Germinal center (tissue), 1 donor: ENCODE measurements at regions not wholly inside any gene's neighbourhood (a gene's known extent, or its start where the extent isn't known, plus 50 kb on each side); places are given as distances from the start of the nearest gene placed in this dataset.
"Not testable (repeated sequence)": the region's sequence is repeated elsewhere in the genome, so short reads cannot be mapped to it uniquely, and the experiment has no call there.

ENCODE experiments used
- DNase-seq: peaks from one replicate; pipeline ENCODE4 v3.0.0; 2012; ENCODE audit warnings: mixed read lengths, low spot score

DNA sequence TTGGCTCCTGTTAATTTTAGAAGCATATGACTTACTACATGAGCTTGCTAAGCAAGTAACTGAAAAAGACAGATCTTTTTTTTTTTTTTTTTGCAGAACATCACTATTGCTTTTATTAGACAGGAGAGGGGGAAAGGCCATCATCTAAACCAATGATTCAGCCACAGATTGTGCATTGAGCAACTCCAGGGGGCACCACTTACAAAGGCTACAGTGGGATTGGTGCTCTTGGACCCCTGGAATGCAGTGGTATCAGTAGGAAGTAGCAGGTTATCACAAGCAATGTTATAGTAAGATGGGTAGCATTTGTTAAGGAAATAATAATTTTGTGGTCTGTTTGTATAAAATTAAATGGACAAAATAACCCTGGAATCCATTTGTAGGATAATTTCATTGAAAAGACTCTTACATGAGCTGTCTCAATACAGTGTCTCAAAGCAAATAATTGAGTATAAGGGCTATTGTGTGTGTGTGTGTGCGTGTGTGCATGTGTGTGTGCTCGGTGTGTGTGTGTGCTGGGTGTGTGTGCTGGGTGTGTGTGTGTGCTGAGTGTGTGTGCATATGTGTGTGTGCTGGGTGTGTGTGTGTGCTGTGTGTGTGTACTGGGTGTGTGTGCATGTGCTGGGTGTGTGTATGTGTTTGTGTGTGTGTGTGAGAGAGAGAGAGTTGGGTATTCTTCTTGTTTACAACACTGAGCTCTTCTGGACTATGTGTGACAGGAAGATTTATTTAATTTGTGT is 296.3 kb downstream of the PCDH7 start:
- DNase-seq = no peak

DNA sequence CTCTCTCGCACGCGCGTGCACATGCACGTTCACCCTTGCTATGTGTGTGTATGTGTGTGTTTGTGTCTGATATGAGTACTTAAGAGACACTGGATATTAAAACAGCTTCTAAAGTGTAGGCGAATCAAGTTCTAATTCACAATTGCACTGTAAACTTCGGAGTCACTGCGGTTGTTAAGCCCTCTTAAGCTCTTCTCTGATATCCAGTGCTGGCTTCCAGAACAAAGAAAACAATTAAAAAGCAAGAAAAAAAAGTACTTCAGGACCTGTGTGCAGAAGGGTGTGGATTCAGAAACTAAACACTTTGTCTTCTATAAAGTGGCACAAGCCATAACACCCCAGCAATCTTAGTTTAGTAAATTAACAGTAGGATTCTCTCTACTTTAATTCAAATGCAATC is 300.2 kb downstream of the PCDH7 start:
- no peak for DNase-seq

DNA sequence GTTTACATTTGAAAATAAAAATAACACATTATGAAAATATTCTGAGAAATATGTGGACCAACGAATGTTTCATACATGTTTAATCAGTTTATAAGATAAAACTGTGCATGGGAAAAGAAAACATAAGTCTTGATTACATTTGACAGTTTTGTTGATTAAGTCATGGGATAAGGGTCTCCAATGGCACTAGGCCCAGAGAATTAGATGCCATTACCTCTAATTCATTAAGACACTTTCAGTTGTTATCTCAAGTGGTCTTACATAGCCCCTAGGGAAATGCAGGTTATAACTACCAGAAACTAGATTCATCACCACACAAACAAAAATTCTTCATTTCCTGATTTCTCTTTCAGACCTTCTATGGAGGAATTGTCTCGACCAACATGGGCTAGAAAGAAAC is 300.8 kb downstream of the PCDH7 start:
- no peak for DNase-seq

DNA sequence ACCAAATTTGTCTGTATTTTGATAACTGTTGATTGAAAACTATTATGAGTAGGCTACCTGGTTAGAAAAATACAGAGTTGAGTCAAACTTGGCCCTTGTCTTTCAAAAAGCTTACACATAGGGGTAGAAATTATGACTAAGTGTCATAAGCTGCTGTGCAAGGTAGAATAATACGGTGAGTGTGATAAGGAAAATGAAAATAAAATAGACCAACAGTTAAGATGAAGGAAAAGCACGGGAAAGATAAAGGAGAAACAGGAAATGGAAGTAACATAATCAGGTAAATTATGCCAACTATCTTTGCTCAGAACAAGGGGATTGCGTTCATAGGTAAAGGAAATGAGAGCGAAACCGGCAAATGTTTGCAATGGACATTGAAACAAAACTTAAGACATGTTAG is 302.5 kb downstream of the PCDH7 start:
- no peak for DNase-seq

- DNase-seq = no peak
These were observed 302.9 kb downstream of the PCDH7 start for GRCh38 chr4:31023109-31023508.

DNA sequence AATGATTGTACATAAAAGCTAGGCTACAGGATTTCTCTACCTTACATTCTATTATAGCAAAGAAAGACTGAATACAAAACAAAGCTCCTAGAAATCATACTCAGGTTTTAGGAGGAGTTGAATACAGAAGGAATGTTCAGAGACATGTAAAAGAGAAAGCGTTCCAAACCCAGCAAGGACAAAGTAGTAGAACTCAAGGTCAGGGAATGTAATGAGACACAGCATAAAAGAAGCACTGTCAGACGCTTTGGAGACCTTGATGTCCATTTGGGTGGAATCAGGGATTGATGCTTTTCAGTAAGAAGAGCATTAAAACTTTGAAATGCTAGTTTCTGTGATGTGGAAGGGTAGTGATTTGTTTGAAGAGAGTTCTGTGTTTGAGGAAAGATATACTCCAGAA is 303.6 kb downstream of the PCDH7 start:
- no peak for DNase-seq

DNA sequence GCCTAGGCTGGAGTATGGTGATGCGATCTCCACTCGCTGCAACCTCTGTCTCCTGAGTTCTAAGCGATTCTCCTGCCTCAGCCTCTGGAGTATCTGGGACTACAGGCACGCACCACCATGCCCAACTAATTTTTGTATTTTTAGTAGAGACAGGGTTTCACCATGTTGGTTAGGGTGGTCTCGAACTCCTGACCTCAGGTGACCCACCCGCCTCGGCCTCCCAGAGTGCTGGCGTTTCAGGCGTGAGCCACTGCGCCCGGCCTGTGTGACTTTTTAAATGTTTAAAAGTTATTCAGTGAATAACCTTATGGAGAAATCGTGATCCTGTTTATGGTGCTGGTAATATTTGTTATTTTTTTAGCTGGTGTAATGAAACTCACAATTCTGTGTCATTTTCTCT is 304.6 kb downstream of the PCDH7 start:
- DNase-seq = not testable (repeated sequence)

DNA sequence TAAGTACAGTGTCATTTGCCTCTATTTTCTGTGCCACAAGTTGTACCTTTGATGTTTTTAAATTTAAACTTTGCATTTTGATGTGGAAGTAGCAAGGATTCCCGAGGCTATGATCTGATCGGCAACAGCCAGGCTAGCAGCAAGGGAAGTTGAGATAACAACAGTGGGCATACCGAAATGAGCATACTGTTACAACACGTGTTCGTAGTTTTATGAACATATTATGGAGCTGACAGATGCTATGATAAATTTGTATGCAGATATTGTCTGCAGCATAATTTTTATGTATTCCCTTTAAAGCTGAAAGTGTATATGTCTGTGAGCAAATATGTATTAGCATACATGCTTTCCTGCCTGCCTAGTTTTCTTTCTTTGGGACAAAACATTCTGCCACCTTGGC is 306.1 kb downstream of the PCDH7 start:
- no peak for DNase-seq

- DNase-seq = no peak
These were observed 314.4 kb downstream of the PCDH7 start for GRCh38 chr4:31034550-31034949.

- no peak for DNase-seq
These were observed 315.6 kb downstream of the PCDH7 start for GRCh38 chr4:31035761-31036160.

DNA sequence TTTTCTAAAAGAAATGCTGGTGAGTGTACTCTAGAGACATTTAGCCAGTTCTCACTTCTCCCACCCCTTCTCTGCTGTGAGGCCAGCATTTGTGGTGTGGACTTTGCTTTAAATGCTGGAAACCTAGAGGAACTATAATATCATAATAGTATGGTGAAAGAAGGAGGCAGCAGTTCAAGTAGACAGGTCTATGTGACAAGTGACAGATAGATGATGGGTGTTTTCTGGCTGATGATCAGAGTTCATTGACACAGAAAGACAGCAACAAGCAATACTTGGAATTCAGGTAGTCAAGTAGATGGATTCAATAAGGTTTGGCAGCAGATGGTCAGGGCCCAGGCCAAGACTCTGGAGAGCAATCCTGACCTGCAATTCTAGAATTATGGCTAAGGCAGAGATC is 317.5 kb downstream of the PCDH7 start:
- no peak for DNase-seq

DNA sequence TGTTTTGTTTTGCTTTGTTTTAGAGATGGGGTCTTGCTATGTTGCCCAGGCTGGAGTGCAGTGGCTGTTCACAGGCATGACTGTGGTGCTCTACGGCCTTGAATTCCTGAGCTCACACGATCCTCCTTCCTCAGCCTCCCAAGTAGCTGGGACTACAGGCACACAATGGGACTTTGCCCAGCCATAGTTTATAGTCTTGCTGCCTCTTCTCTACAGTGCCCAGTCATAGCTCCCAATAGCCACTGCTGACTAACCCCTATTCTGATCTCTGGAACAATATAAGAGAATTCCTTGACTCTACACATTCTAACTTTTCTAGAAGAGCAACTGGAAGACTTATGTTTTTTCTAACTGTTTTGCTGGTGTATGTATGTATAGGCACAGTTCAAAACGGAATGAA is 319.2 kb downstream of the PCDH7 start:
- no peak for DNase-seq

- DNase-seq = no peak
These were observed 319.9 kb downstream of the PCDH7 start for GRCh38 chr4:31040106-31040505.

DNA sequence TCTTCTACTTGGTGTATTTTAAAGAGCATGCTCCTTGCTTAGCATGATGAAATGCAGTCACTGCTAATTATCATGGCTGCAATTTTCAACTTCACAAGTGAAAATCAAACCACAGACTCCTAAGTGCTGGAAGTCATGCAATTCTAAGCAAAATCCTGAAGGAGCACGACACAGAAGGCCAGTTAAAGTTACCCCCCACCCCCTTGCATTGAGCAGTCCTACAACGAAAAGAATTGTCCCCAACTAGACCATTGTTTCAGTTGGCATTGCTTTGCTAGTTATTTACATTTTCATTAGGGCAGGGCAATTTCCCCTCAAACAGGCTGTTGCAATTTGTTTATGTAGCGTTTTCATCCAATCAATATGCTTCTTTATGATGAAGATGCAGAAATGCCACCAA is 321.2 kb downstream of the PCDH7 start:
- no peak for DNase-seq

DNA sequence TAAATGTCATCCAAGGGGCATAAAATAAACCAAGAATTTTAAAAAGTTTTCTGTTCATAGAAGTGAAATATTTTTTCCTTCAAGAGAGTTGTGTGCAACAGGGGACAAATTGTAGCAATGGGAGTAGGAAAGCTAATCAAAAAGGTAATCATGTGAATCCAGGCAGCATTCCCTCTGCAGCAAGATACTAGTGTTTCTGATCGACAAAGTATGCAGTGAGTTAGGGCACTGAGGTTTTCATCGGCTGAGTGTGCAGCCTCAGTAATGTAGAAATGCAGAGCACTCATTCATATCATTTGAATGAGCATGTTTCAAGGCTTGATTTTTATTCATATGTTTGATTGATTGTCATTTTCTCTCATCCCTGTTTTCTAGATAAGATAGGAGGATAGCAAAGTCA is 321.7 kb downstream of the PCDH7 start:
- DNase-seq = no peak

- no peak for DNase-seq
These were observed 323.4 kb downstream of the PCDH7 start for GRCh38 chr4:31043382-31044062.

DNA sequence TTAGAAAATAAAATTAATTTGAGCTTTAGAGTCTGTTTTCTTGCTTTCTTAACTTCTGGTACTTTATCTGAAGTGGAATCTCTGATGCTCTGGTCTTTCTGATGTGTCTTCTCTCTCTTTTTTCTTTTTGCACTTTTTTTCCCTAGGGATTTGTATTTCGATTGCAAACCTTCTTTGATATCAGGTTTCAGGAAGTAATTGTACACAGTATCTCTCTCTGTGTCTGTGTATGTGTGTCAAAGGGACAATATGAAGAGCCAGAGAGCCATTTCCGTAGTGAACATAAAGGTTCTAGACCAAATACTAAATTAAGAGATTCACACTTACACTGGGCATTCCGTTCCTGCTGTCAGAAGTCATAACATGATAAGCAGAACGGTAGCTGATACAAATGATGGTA is 325.0 kb downstream of the PCDH7 start:
- DNase-seq = no peak

DNA sequence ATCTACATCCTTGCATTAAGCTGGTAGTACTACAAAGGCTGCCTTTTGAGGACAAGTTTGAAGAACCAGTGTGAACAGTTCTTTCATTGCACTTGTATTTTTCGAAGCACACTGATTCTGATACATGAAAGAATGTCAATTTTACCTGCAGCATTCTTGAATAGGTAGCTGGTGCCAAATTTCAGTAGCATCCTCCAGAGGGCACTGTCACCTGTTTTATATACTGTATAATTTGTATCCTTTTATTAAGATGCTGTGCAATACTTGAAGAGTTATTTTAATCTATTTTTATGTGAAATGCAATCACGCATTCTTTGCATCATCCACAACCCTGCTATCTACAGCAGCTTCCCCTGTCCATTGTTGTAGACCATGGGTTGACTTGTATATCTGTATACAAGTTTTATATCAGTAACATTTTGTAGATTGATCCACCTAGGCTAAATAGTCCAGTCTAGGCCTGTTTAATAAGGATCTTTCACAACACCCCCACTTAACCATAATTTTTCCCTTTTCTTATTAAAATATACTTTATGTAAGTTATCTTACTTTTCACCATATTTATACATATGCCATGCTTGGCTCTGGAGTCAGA is 325.7 kb downstream of the PCDH7 start:
- DNase-seq = no peak

DNA sequence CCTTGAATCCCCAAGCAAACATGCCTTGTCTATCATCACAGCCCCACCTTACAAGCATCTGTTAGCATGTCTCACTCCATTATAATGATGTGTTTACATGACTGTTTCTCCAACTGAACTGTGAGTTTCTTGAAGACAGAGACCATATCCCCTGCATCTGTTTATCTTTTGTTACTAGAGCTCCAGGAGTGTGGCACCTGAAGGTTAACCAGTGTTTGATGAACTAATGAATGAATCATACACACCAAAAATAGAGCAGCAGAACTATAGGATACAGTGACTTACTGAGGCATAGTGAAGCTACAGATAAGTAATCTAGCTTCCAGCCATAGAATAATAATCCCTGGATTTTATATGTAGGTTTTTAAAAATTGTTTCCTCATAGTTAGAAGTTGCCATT is 331.0 kb downstream of the PCDH7 start:
- DNase-seq = no peak

- no peak for DNase-seq
These were observed 331.4 kb downstream of the PCDH7 start for GRCh38 chr4:31051565-31051964.

DNA sequence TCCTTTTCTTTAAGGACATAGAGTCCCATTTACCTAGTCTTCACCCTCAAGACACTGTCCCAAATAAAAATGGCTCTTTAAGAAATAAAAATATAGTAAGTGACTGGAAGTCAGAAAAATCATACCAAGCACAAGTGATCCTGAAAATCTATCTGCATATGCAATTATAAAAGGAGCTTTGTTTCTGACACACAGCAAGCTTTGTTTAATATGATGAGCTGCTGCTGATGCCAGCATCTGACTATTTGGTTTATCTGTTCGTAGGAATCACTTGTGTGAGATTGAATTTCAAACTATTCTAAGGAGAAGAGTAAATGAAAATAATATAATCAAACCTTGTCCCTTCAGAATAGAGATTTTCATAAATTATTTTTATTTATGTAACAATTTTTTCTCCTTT is 332.4 kb downstream of the PCDH7 start:
- no peak for DNase-seq

GRCh38 chr4:31053451-31053850 is 333.3 kb downstream of the PCDH7 start:
- DNase-seq = no peak

GRCh38 chr4:31054295-31054694 is 334.1 kb downstream of the PCDH7 start:
- no peak for DNase-seq

GRCh38 chr4:31058656-31059055 is 338.5 kb downstream of the PCDH7 start:
- DNase-seq = no peak
